Mucosa of descending colon (tissue), 3 donors: ENCODE measurements at regions not wholly inside any gene's neighbourhood (a gene's known extent, or its start where the extent isn't known, plus 50 kb on each side); places are given as distances from the start of the nearest gene placed in this dataset.

ENCODE experiments used
- ATAC-seq: fragments of 200-7000 bp; cut with Tn5 transposase; one replicate; pipeline ENCODE4 v1.9.1; 2020; ENCODE audit warnings: mild to moderate bottlenecking, moderate library complexity
- DNase-seq, 3 donors: peaks; one replicate each; pipeline ENCODE4 v3.0.0-alpha.2; 2020
- H3K36me3 ChIP-seq: fragments of 200-600 bp; one replicate; pipeline ENCODE4 v1.8.0; 2021; ENCODE audit warnings: low read depth, mild to moderate bottlenecking
- H3K4me1 ChIP-seq: fragments of 200-600 bp; one replicate; pipeline ENCODE4 v1.8.0; 2021; ENCODE audit warnings: low read depth, mild to moderate bottlenecking
- H3K4me3 ChIP-seq: fragments of 200-600 bp; one replicate; pipeline ENCODE4 v1.8.0; 2021; ENCODE audit warnings: mild to moderate bottlenecking
- H3K9me3 ChIP-seq: fragments of 200-600 bp; one replicate; pipeline ENCODE4 v1.8.0; 2021; ENCODE audit warnings: mild to moderate bottlenecking
- CTCF ChIP-seq: fragments of 200-600 bp; IDR thresholded peaks from one replicate; pipeline ENCODE4 v1.8.0; 2022; ENCODE audit warnings: antibody characterized with exemption, mild to moderate bottlenecking
- intact Hi-C, 2 donors: fragments of 100-400 bp; cut with DNase I in 1 of 2; cut with micrococcal nuclease in 1 of 2; formaldehyde crosslinking; loops; one replicate each; pipeline versions ENCODE4 v1.11.0 to v1.11.1; 2022; cut with DNase I, micrococcal nuclease
- donor health status: DM: no; HTN: no; CAD: no; lungs with moderate emphysema.
- donor health status: DM: no; HTN: no; CAD: no.
- donor health status: DM: no; HTN: yes; CAD: no.

GRCh38 chr3:95939235-95939809 is 875.1 kb upstream of the EPHA6 start:
- no peaks in the 10 kb centered on the region for H3K4me1 ChIP-seq
- no peaks in the 10 kb centered on the region for H3K9me3 ChIP-seq
- TF ChIP-seq CTCF: no peak
- intact Hi-C loops: no loop called here
- DNase-seq: no peak
- H3K36me3 ChIP-seq: no peaks in the 10 kb centered on the region
- peak; percentile 17 for ATAC-seq
- no peak overlapping the region for H3K4me3 ChIP-seq

- Histone ChIP-seq H3K36me3 (no peaks in the 10 kb centered on the region), H3K4me3 (no peak overlapping the region), H3K4me1 (no peaks in the 10 kb centered on the region), H3K9me3 (no peaks in the 10 kb centered on the region)
- intact Hi-C loops: no loop called here
- no peak for TF ChIP-seq CTCF
- ATAC-seq (no peak), DNase-seq (no peak)
Measured at GRCh38 chr3:95965704-95966336, 848.6 kb upstream of the EPHA6 start.

- no peaks in the 10 kb centered on the region for H3K36me3 ChIP-seq
- DNase-seq (no peak), ATAC-seq (no peak)
- H3K9me3 ChIP-seq: no peaks in the 10 kb centered on the region
- no peaks in the 10 kb centered on the region for H3K4me1 ChIP-seq
- no peak for TF ChIP-seq CTCF
- intact Hi-C loops: no loop called here
- no peak overlapping the region for H3K4me3 ChIP-seq
Measured at GRCh38 chr3:95971573-95971972, 842.8 kb upstream of the EPHA6 start.

- ATAC-seq: no peak
- H3K4me1 ChIP-seq: no peaks in the 10 kb centered on the region
- no peaks in the 10 kb centered on the region for H3K36me3 ChIP-seq
- TF ChIP-seq CTCF: no peak
- no peaks in the 10 kb centered on the region for H3K9me3 ChIP-seq
- intact Hi-C loops: no loop called here
- DNase-seq: no peak
- no peak overlapping the region for H3K4me3 ChIP-seq
Measured at GRCh38 chr3:95994338-95994737, 820.1 kb upstream of the EPHA6 start.

GRCh38 chr3:96000966-96001365 is 813.4 kb upstream of the EPHA6 start:
- intact Hi-C loops: no loop called here
- ATAC-seq (no peak), DNase-seq (no peak)
- no peaks in the 10 kb centered on the region for H3K4me1 ChIP-seq
- H3K36me3 ChIP-seq: no peaks in the 10 kb centered on the region
- no peak for TF ChIP-seq CTCF
- no peak overlapping the region for H3K4me3 ChIP-seq
- H3K9me3 ChIP-seq: no peaks in the 10 kb centered on the region
